ENCODE measurements at regions not wholly inside any gene's neighbourhood (a gene's known extent, or its start where the extent isn't known, plus 50 kb on each side); places are given as distances from the start of the nearest gene placed in this dataset.
"Not testable (repeated sequence)": the region's sequence is repeated elsewhere in the genome, so short reads cannot be mapped to it uniquely, and the experiment has no call there.

- DNase-seq = no peak
Observed at GRCh38 chr2:54065411-54065810, 50.0 kb upstream of the ACYP2 start.

GRCh38 chr2:54063967-54064535, 51.4 kb upstream of the ACYP2 start:
- no peak for DNase-seq

- no peak for DNase-seq
Observed at GRCh38 chr2:54062401-54062800, 53.0 kb upstream of the ACYP2 start.

GRCh38 chr2:54061272-54061671, 54.1 kb upstream of the ACYP2 start:
- DNase-seq = no peak

GRCh38 chr2:54059986-54060385, 55.4 kb upstream of the ACYP2 start:
- DNase-seq = no peak

- DNase-seq = no peak
Observed at GRCh38 chr2:54059504-54059903, 55.9 kb upstream of the ACYP2 start.

- no peak for DNase-seq
Observed at GRCh38 chr2:54058449-54058848, 57.0 kb upstream of the ACYP2 start.

- no peak for DNase-seq
Observed at GRCh38 chr2:54054774-54055173, 60.6 kb upstream of the ACYP2 start.

- DNase-seq = no peak
Observed at GRCh38 chr2:54054271-54054670, 61.1 kb upstream of the ACYP2 start.

GRCh38 chr2:54053830-54054229, 61.6 kb upstream of the ACYP2 start:
- no peak for DNase-seq

- no peak for DNase-seq
Observed at GRCh38 chr2:54052825-54053718, 62.3 kb upstream of the ACYP2 start.

- DNase-seq = no peak
Observed at GRCh38 chr2:54050445-54050844, 65.0 kb upstream of the ACYP2 start.

GRCh38 chr2:54049365-54049764, 66.0 kb upstream of the ACYP2 start:
- no peak for DNase-seq

- not testable (repeated sequence) for DNase-seq
Observed at GRCh38 chr2:54048896-54049295, 66.5 kb upstream of the ACYP2 start.

- DNase-seq = no peak
Observed at GRCh38 chr2:54048117-54048785, 67.2 kb upstream of the ACYP2 start.

GRCh38 chr2:54047658-54048057, 67.8 kb upstream of the ACYP2 start:
- DNase-seq = no peak

GRCh38 chr2:54047091-54047490, 68.3 kb upstream of the ACYP2 start:
- DNase-seq = no peak

- no peak for DNase-seq
Observed at GRCh38 chr2:54042897-54043620, 72.3 kb upstream of the PSME4 start.

- no peak for DNase-seq
Observed at GRCh38 chr2:54042341-54042740, 71.5 kb upstream of the PSME4 start.

- peak; percentile 79 for DNase-seq
Observed at GRCh38 chr2:54041135-54041534, 70.3 kb upstream of the PSME4 start.

- no peak for DNase-seq
Observed at GRCh38 chr2:54040685-54041084, 69.9 kb upstream of the PSME4 start.

GRCh38 chr2:54040250-54040649, 69.5 kb upstream of the PSME4 start:
- DNase-seq = no peak

GRCh38 chr2:54038835-54039234, 68.0 kb upstream of the PSME4 start:
- no peak for DNase-seq
